ENCODE measurements at regions not wholly inside any gene's neighbourhood (a gene's known extent, or its start where the extent isn't known, plus 50 kb on each side); places are given as distances from the start of the nearest gene placed in this dataset.
"Not testable (repeated sequence)": the region's sequence is repeated elsewhere in the genome, so short reads cannot be mapped to it uniquely, and the experiment has no call there.

- no peak for DNase-seq
These were observed 86.0 kb upstream of the KCTD7 start for GRCh38 chr7:66542528-66543269.

GRCh38 chr7:66549466-66549865 is 79.2 kb upstream of the KCTD7 start:
- DNase-seq, result no peak

- no peak for DNase-seq
These were observed 75.7 kb upstream of the KCTD7 start for GRCh38 chr7:66553001-66553400.

- not testable (repeated sequence) for DNase-seq
These were observed 75.0 kb upstream of the KCTD7 start for GRCh38 chr7:66553675-66554074.

- DNase-seq, result not testable (repeated sequence)
These were observed 74.4 kb upstream of the KCTD7 start for GRCh38 chr7:66554291-66554690.

- DNase-seq, result not testable (repeated sequence)
These were observed 73.7 kb upstream of the KCTD7 start for GRCh38 chr7:66554842-66555430.

GRCh38 chr7:66556177-66556548 is 72.5 kb upstream of the KCTD7 start:
- DNase-seq, result no peak

- no peak for DNase-seq
These were observed 72.0 kb upstream of the KCTD7 start for GRCh38 chr7:66556549-66557213.

- DNase-seq, result peak; percentile 40
These were observed 71.2 kb upstream of the KCTD7 start for GRCh38 chr7:66557214-66558200.

GRCh38 chr7:66558201-66558641 is 70.5 kb upstream of the KCTD7 start:
- DNase-seq, result no peak

- DNase-seq, result no peak
These were observed 69.8 kb upstream of the KCTD7 start for GRCh38 chr7:66558660-66559465.

GRCh38 chr7:66564045-66564444 is 64.6 kb upstream of the KCTD7 start:
- DNase-seq, result no peak

- not testable (repeated sequence) for DNase-seq
These were observed 58.5 kb upstream of the KCTD7 start for GRCh38 chr7:66570179-66570578.

- DNase-seq, result no peak
These were observed 57.1 kb upstream of the KCTD7 start for GRCh38 chr7:66571568-66571967.

GRCh38 chr7:66573782-66574495 is 54.7 kb upstream of the KCTD7 start:
- not testable (repeated sequence) for DNase-seq

GRCh38 chr7:66574768-66575167 is 53.9 kb upstream of the KCTD7 start:
- DNase-seq, result not testable (repeated sequence)

GRCh38 chr7:66575398-66575797 is 53.3 kb upstream of the KCTD7 start:
- no peak for DNase-seq

GRCh38 chr7:66576646-66577045 is 52.0 kb upstream of the KCTD7 start:
- DNase-seq, result no peak

All from NCI-H146 (cell line).